HepG2 (cell line): ENCODE measurements at regions not wholly inside any gene's neighbourhood (a gene's known extent, or its start where the extent isn't known, plus 50 kb on each side); places are given as distances from the start of the nearest gene placed in this dataset.
A peak's percentile ranks its signal among the peaks of the same experiment; 100 is the strongest.

ENCODE experiments used
- ATAC-seq: fragments of 200-7000 bp; cut with Tn5 transposase; 3 replicates; pipeline ENCODE4 v1.9.1; 2020; ENCODE audit warnings: mild to moderate bottlenecking, moderate library complexity
- BruUV-seq: library from RNA; stranded (reverse); fragments of 400-500 nt; replicated peaks from 2 replicates; lab custom pipeline; 2021; lab: Mats Ljungman, UMichigan
- CTCF ChIA-PET: fragments of 300-600 bp; formaldehyde crosslinking; extraction: SDS; loops from one replicate; lab custom pipeline; 2021; ENCODE audit warnings: low total read pairs, inconsistent platforms, low intra/inter-chr PET ratio; lab: Yijun Ruan, JAX
- POLR2A ChIA-PET: fragments of 350-600 bp; sonication (Branson Sonifier 250); formaldehyde crosslinking; loops from one replicate; lab custom pipeline; 2020; ENCODE audit warnings: antibody characterized with exemption, inconsistent platforms; lab: Yijun Ruan, JAX
- DNase-seq: peaks from one replicate; pipeline ENCODE4 v3.0.0-alpha.2; 2015; ENCODE audit warnings: low spot score
- FAIRE-seq: peaks from 3 replicates; lab custom pipeline; 2011; peaks lifted over from hg19 to GRCh38; lab: Jason Lieb, UNC
- H2AFZ ChIP-seq: one replicate; pipeline ENCODE4 v1.6.1; 2011; ENCODE audit warnings: low read length, inconsistent platforms
- H3K27ac ChIP-seq: fragments of 300-600 bp; 3 replicates; pipeline ENCODE4 v1.8.0; 2011; ENCODE audit warnings: mixed run types, mild to moderate bottlenecking, mixed read lengths, low read length, inconsistent platforms; ENCODE audit not compliant: insufficient read depth; ENCODE audit errors: extremely low read length
- H3K27me3 ChIP-seq, 2 experiments: fragments of 200-600 bp in 1 of 2; 2 replicates in 1 of 2; 3 replicates in 1 of 2; pipeline versions ENCODE4 v1.6.0 to v1.8.0; 2011; ENCODE audit warnings: low read length in 2 of 2, mild to moderate bottlenecking in 2 of 2, moderate library complexity in 2 of 2, inconsistent platforms in 1 of 2; ENCODE audit not compliant: insufficient read depth in 2 of 2, control insufficient read depth in 1 of 2
- H3K36me3 ChIP-seq, 2 experiments: fragments of 200-600 bp in 1 of 2; replicated peaks in 1 of 2; 2 replicates in 1 of 2; 3 replicates in 1 of 2; pipeline versions ENCODE4 v1.5.1 to v1.8.0; 2011; ENCODE audit warnings: low read length in 2 of 2, inconsistent platforms in 1 of 2; ENCODE audit not compliant: insufficient read depth in 2 of 2, control insufficient read depth in 1 of 2
- H3K4me1 ChIP-seq: 2 replicates; pipeline ENCODE4 v1.5.1; 2012; ENCODE audit warnings: low read length, inconsistent platforms; ENCODE audit not compliant: insufficient read depth
- H3K4me2 ChIP-seq: 2 replicates; pipeline ENCODE4 v1.6.0; 2011; ENCODE audit warnings: low read depth, low read length, inconsistent platforms
- H3K4me3 ChIP-seq, 3 experiments: fragments of 200-600 bp in 1 of 3; sonication (generic), shearing (Covaris generic) in 1 of 3; replicated peaks in 1 of 3; 2 replicates each; pipeline ENCODE4 v1.5.1; 2011 to 2016; ENCODE audit warnings: low read length in 3 of 3, inconsistent platforms in 2 of 3, low read depth in 2 of 3, mild to moderate bottlenecking in 2 of 3, control low read depth in 1 of 3, mixed read lengths in 1 of 3; ENCODE audit not compliant: insufficient read depth in 1 of 3
- H3K79me2 ChIP-seq: one replicate; pipeline ENCODE4 v1.6.1; 2011; ENCODE audit warnings: low read length, inconsistent platforms; ENCODE audit not compliant: insufficient read depth
- H3K9ac ChIP-seq: 2 replicates; pipeline ENCODE4 v1.6.0; 2011; ENCODE audit warnings: mild to moderate bottlenecking, low read depth, low read length, inconsistent platforms; ENCODE audit not compliant: insufficient read depth
- H3K9me3 ChIP-seq: 2 replicates; pipeline ENCODE4 v1.5.1; 2012; ENCODE audit warnings: mild to moderate bottlenecking, low read length
- H4K20me1 ChIP-seq: 2 replicates; pipeline ENCODE4 v1.6.0; 2011; ENCODE audit warnings: inconsistent platforms, mild to moderate bottlenecking, low read length, moderate library complexity; ENCODE audit not compliant: insufficient read depth
- ARID4A ChIP-seq: sonication (generic); formaldehyde crosslinking; IDR thresholded peaks from 2 replicates; pipeline ENCODE4 v1.5.0; 2020; ENCODE audit warnings: mild to moderate bottlenecking, missing genetic modification reagents, borderline replicate concordance
- HDAC6 ChIP-seq: fragments of 200-600 bp; sonication (generic); IDR thresholded peaks from 2 replicates; pipeline ENCODE4 v1.7.0; 2017; ENCODE audit warnings: mild to moderate bottlenecking, antibody characterized with exemption, low read length, low read depth
- RAD51 ChIP-seq: fragments of 450-650 bp; IDR thresholded peaks from 2 replicates; pipeline ENCODE4 v1.6.1; 2016; ENCODE audit warnings: borderline replicate concordance
- YEATS2 ChIP-seq: sonication (generic); formaldehyde crosslinking; IDR thresholded peaks from 2 replicates; pipeline ENCODE4 v1.4.0; 2020; ENCODE audit warnings: missing genetic modification reagents, borderline replicate concordance
- WGBS: methylation state at CpG from one replicate; pipeline ENCODE4 v1.1.6; 2017; ENCODE audit warnings: low lambda C conversion rate; 5-methylcytosine and 5-hydroxymethylcytosine counted together
- in situ Hi-C: cut with HindIII; loops from 2 replicates; pipeline ENCODE4 v1.10.0; 2017; ENCODE audit warnings: low pct_unique_long_range_greater_than_20kb; ENCODE audit not compliant: extremely low pct_ligation_motif_present
- intact Hi-C: fragments of 100-400 bp; cut with micrococcal nuclease; formaldehyde crosslinking; loops from one replicate; pipeline ENCODE4 v1.10.0; 2022; ENCODE audit not compliant: unreplicated experiment
- TF ChIP-seq, protein P1 (sequence below), 2 experiments: sonication (generic) in 1 of 2; formaldehyde crosslinking in 1 of 2; IDR thresholded peaks; 2 replicates each; pipeline versions ENCODE4 v1.5.1 to v1.6.1; 2011 to 2020; ENCODE audit warnings: borderline replicate concordance in 1 of 2, low read depth in 1 of 2, low read length in 1 of 2, mild to moderate bottlenecking in 1 of 2, missing genetic modification reagents in 1 of 2, moderate library complexity in 1 of 2

GRCh38 chr4:170526471-170526870 is 436.7 kb upstream of the AADAT start (continued):
- TF ChIP-seq ARID4A (CRISPR knock-in tag), result no peak

GRCh38 chr4:170522427-170522970 is 432.7 kb upstream of the AADAT start:
- POLR2A ChIA-PET, result no interaction called here
- ATAC-seq, result no peak
- WGBS, result 8% methylated on average over 5 of the region's 5 CpGs
- Histone ChIP-seq H3K4me3 (no peak overlapping the region), H2AFZ (no peak overlapping the region), H3K9me3 (peaks cover 24% of the 10 kb centered on the region), H3K9ac (no peak overlapping the region), H4K20me1 (no peaks in the 10 kb centered on the region), H3K79me2 (no peaks in the 10 kb centered on the region)
- no peak for DNase-seq
- TF ChIP-seq RAD51, result peak; percentile 76
- no peak for TF ChIP-seq HDAC6
- TF ChIP-seq, protein P1, sequence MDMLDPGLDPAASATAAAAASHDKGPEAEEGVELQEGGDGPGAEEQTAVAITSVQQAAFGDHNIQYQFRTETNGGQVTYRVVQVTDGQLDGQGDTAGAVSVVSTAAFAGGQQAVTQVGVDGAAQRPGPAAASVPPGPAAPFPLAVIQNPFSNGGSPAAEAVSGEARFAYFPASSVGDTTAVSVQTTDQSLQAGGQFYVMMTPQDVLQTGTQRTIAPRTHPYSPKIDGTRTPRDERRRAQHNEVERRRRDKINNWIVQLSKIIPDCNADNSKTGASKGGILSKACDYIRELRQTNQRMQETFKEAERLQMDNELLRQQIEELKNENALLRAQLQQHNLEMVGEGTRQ (IDR thresholded peaks at IDR 0.05; ENCODE audit: low read depth, low read length), result peak; percentile 68; the same call in 1 of the 2 replicates
- TF ChIP-seq, protein P1 (CRISPR knock-in tag; IDR thresholded peaks at IDR 0.05; ENCODE audit: borderline replicate concordance), result no peak
- no peak for TF ChIP-seq YEATS2 (CRISPR knock-in tag)
- TF ChIP-seq, all 625 proteins: peak for 2
- Histone ChIP-seq H3K4me1 (no peaks in the 10 kb centered on the region), H3K4me2 (no peak overlapping the region), H3K27me3 (no peaks in the 10 kb centered on the region), H3K27ac (no peak overlapping the region), H3K36me3 (no peaks in the 10 kb centered on the region)
- in situ Hi-C loops, result no loop called here
- FAIRE-seq, result no peak
- intact Hi-C loops, result no loop called here
- CTCF ChIA-PET, result no interaction called here
- BruUV-seq, result no TSS peak
